ENCODE measurements at regions not wholly inside any gene's neighbourhood (a gene's known extent, or its start where the extent isn't known, plus 50 kb on each side); places are given as distances from the start of the nearest gene placed in this dataset.
"Not testable (repeated sequence)": the region's sequence is repeated elsewhere in the genome, so short reads cannot be mapped to it uniquely, and the experiment has no call there.

DNA sequence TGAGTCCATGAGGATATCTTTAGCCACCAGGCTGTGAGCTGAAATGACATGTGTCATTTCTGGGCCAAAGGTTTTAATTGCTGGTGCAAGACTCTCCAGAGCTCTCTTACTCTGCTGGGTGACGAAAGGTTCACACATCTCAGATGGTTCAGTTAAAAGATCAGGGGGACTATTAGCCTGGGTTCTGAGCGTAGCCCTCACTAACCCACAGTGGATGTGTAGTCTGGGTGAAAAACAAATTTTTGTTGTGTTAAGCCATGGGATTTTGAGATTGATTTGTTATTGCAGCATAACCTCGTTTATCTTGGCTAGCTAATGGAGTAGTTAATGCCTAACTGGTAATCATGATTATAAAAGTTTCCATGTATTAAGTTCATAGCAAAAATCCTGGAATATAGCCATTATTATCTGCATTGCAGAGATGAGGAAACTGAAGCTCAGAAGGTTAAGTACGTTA is 251.5 kb downstream of the RMST start:
- no peak for DNase-seq

DNA sequence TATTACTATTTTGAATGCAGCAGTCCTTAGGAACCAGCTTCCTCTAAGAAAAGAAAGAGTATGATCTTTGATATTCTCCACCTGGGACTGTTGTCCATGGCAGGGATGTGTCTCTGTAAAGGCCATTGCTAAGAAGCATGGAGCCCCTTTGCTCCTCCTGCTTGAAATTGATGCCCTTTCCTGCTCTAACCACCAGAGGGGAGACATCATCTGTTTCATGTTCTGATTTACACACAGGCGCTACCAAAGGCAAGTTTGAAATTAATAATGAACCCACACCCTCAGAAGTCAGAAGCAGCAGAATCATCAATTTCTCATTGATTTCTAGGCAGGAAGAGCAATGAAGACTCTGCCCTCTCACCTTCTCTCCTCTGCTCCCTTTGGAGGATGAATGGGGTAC is 253.8 kb downstream of the RMST start:
- DNase-seq = no peak

DNA sequence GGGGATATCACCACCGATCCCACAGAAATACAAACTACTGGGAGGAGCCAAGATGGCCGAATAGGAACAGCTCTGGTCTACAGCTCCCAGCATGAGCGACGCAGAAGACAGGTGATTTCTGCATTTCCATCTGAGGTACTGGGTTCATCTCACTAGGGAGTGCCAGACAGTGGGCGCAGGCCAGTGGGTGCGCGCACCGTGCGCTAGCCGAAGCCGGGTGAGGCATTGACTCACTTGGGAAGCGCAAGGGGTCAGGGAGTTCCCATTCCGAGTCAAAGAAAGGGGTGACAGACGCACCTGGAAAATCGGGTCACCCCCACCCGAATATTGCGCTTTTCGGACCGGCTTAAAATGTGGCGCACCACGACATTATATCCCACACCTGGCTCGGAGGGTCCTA is 261.2 kb downstream of the RMST start:
- DNase-seq = not testable (repeated sequence)

DNA sequence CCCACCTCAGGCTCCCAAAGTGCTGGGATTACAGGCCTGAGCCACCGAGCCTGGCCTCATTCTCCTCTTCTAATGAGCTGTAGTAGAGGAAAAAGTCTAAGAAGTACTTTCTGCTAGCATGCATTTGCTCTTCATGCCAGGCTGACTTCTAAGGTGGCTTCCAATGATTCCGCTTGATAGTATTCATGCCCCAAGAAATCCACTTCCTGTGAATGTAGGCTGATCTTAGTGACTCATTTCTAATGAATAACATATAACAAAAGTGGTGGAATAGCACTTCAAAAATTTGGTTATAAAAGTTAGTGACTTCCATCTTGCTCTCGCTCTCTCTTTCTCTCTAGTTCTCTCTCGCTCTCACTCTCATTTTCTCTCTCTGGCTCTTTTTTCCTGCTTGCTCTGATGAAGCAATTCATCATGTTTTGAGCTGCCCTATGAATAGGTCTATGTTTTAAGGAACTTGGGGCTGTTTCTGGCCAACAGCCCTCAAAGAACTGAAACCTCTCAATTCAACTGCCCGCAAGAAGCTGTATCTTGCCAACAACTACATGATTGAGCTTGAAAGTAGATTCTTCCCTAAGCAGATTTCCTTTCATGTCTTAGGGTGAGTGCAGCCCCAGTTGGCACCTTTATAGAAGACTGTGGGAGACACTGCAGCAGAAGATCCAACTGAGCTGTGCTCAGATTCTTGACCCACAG is 282.9 kb downstream of the RMST start:
- DNase-seq = no peak

DNA sequence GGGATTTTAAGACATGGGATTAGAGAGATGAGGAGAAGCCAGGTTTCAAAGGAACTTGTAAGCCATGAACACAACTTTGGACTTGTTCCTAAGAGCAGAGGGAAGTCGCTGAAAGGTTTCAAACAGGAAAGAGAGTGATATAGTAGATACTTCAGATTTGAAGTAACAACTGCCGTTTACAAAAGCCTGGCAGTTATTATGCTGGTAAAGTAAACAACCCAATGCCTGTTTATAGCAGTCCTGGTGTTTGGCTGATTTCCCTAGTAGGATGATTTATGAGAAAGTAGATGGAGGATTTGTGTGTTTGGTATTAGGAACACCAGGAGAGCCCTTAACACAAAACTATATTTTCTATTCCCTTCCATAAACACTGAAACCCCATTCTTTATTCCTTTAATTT is 285.7 kb downstream of the RMST start:
- peak; percentile 33 for DNase-seq

DNA sequence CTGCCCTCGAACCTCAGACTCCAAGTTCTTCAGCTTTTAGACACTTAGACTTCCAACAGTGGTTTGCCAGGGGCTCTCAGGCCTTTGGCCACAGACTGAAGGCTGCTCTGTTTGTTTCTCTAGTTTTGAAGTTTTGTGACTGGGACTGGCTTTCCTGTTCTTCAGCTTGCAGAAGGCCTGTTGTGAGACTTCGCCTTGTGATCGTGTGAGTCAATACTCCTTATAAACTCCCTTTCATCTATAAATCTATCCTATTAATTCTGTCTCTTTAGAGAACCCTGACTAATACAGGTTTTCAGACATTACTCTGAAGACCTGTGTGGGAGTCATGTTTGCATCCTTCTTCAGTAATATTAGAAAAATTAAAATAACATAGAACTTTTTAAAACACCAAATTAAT is 289.1 kb downstream of the RMST start:
- no peak for DNase-seq

DNA sequence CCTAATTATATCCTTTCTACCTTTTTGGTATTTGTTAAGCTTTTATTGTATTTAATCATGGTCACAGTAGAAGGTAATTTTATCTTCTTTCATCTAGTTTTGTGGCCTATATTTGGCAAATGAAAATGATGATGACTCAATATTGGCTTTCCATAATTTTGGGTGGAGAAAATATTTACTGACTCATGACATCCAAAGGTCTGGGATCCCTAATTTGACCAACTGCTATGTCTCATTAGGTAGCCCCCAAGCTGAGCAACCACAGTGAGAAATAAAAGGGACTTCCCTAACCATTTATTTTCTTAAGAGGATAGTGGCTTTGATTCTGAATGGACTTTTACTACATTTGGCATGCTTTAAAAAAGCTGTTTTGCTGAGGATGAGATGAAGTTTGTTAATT is 289.5 kb downstream of the RMST start:
- peak; percentile 73 for DNase-seq

DNA sequence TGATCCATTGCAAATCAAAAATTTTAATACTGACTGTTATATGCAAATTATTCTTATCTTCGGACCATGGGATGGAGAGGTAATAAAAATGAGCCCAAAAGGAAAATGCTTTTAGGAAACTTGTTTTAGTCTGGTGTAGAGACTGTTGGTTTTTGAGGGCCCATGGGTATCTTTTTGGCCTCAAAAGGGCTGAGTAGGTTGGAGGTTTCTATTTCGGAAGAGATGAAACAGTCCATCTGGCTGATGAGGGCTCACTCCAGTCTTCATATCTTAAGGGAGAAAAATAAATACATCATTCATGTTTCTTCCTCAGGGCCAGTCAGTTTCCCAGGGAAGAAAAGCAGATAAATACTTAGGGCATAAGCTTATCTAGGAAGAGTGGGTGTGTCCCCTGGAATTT is 290.7 kb downstream of the RMST start:
- no peak for DNase-seq

DNA sequence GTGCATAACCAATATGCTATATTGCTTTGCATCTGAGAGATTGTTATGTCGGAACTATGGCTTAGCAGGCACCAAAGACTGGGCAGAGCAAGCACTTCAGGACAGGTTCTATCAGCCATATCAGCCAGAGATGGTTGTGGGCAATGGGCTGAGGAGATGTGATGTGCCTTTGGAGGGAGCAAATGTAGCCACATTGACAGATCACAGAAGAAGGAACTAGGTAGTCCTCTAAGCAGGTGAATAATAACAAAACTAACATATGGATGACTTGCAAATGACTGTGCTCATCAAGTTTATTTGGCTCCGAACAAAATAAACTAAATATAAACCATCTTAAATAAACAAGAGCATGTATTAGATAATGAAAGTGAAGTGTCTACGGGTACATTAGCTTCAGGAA is 291.7 kb downstream of the RMST start:
- DNase-seq = no peak

DNA sequence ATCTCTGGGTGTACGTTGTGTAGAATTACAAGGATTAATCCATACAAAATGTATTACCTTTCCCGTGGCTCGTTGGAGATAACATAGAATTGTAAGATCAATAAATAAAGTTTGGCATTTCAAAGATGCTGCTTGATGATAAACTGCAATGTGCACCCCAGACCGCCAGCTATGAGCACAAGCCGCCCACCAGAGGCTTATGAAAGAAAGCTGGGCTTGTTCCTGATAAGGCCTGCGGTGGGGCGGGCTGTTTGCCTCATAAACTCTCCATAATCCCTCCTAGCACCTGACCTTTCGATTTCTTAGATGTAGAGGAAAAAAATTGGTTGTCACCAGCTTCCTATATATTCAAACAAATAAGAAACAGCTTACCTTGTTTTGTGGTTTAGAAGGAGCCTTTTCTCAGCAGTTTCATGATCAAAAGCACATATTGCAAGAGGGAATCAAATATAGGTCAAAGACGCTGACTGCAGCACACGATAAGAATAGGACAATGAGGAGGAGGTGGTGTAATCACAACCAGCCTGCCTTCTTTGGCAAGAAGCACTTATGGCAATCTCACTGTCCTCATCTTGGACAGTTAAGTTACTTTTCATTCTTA is 293.6 kb downstream of the RMST start:
- no peak for DNase-seq

DNA sequence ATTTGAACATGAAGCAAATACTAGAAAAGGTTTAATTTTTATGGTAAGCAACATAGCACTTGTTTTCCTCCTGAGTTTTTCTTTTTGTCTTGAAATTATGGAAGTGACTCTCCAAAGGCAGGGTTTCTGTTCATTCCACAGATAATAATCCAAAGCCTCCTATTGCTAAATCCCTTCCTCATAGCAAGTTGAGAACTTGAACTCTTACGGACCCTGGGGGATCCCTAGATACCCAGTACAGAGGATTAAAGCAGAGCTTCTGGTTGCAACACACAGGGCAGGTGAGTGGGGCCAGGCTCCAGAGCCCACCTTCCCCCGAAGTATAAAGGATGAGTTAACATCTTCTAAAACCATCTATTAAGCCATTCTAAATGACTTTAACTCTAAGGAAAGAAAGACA is 294.1 kb downstream of the RMST start:
- DNase-seq = no peak

DNA sequence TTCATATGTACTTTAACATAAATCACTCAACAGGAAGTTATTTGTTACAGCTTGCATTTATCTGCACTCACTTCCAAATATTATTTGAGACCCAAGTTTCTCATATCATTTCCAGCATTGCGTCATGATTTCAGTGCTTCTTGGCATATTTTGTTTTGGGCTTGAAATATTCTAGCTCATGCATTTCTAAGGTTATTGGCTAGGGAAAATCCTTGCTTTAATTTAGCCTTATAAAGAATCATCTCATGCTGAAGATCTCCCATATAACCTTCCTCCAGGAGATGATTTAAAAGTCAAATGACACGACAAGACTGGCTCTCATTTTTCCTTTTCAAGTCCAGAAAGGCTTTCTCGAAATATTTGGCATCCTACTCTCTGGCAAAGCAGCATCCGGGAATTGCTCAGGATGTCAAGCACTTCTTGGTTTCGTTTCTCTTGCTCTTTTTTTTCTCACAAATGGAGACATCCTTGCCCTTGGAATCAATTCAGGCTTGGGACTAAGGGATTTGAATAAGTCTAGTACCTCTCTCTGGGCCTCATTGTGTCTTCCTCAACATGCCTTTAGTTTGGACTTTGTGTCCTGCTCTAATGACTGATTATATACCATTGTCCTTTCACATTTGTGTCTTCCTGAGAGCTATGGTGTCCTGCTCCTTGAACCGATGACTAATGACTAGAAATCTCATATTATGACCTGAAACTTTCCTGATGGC is 295.0 kb downstream of the RMST start:
- DNase-seq = no peak

DNA sequence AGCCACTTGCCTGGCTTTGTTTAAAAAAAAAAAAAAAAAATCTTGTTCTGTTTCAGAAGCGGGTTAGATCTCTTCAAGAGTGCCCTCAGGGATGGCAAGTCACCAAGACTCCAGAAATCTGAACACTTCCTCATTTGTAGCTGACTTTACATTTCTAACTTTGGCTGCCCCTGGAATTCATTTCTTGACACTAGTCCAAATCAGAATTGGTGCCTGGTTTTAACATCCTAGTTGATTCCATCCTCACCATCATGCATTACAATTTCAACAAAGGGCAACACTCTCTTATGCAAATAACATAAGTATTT is 295.5 kb downstream of the RMST start:
- no peak for DNase-seq

DNA sequence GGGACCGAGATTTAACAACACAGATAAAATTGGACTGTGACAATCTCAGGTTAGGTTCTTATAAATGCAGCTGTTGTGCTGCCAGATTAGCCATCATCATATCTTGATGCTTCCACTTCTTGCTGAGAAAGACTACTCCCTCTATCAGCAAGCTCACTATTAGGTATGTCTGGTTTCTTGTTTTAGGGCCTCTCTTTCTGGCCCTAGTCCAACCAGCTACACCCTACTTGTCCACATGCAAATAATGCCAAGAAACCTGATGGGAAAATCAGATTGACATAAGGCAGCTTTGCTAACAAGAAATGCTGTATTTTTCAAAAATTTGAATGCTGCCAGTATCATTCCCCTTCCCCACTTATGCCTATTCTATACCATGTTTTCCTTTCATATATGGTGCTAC is 296.0 kb downstream of the RMST start:
- no peak for DNase-seq

DNA sequence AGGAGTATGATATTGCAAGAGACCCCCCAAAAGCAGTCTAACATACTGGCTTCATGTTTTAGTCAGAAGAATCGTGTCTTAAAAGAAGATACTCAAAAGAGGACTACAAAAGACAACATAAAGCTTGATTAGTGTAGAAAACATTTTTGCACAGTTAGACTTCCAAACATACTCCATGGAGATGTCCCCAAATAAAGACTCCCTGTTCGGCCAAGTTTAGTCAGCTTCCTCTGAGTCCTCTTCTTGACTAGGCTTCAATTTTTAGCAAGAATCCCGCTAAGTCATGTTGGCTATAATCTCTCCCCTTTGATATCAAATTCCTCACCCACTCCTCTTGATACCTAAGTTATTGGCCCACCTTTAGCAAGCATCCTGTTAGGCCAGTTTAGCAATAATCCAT is 298.0 kb downstream of the RMST start:
- no peak for DNase-seq

DNA sequence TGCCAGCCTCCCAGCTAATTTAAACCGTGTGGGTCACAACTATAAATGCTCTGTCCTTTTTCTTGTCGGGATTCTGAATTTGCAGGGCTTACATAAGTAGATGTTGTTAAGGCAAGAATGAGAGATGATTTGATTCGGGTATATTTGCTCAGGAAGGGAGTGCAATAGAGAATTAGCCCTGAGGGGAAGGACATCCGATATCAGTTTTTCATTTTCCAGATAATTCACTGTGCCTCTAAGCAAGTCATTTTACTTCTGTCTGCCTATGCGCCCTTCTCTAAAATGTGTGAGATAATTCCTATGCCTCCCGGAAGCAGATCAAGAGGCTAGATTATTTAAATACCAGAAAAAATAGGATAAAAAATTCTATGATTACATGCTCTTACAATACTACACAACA is 300.5 kb downstream of the RMST start:
- no peak for DNase-seq

DNA sequence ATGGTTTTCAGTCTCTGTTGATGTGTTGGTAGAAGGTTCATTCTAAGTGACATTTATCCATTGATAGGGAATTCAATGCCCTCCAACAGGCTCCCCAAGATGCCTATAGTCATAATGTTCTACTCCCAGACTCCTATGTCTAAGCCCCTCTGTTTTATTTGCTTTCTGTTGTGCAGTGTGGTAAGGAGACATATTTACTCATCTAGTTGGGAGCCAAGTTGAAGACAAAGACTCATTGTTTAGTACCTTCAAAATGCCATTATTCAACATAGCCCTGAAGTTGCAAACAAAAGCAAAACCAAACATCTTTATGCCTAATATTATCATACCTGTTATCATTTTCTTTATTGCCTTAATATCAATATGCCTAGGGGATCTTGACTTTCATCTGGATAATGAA is 302.1 kb downstream of the RMST start:
- no peak for DNase-seq

DNA sequence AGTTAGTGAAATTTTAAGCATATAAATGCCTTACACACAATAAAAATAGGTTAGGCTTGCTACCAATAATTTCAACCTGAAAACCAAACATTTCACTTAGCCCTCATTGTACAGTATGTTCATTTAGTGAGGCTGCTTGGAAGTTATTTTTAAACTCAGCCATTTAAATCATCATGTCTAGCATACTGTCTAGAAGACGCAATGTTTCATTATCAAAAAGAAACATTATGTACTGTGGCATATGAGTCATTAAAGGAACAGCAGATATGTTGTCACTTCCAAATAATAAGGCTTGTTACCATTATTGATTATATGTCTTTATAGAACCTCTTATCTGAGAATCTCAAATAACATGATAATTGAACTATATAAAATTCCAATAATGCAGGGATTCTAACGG is 304.7 kb downstream of the RMST start:
- DNase-seq = no peak

DNA sequence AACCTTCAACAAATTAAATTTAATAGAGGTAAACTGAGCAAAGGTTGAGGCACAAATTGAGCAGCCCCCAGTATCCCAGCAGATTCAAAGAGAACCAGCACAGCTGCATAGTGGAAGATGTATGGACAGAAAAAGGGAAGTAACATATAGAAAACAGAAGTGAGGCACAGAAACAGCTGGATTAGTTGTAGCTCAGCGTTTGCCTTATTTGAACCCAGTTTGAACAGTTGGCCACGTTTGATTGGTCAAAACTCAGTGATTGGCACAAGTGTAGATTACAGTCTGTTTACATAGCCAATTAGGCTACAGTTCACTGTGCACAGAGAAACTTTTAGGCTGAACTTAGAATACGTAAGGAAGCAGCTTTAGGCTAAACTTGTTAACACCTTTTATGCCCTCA is 315.5 kb downstream of the RMST start:
- DNase-seq = no peak

DNA sequence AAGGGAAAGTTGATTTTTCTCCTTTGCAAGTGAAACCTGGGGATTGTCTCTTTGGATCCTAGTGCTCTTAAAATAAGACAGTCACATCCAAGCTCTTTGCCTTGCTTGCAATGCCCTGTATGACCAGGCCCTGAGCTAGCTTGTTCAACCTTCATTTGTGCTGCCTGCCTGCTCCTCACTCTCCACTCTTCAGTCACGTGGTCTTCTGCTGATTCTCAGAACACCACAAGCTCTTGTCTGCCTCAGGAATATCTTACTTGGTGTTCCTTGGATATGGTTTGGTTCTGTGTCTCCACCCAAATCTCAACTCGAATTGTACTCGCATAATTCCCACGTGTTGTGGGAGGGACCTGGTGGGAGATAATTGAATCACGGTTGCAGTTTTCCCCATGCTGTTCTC is 318.7 kb downstream of the RMST start:
- DNase-seq = no peak

DNA sequence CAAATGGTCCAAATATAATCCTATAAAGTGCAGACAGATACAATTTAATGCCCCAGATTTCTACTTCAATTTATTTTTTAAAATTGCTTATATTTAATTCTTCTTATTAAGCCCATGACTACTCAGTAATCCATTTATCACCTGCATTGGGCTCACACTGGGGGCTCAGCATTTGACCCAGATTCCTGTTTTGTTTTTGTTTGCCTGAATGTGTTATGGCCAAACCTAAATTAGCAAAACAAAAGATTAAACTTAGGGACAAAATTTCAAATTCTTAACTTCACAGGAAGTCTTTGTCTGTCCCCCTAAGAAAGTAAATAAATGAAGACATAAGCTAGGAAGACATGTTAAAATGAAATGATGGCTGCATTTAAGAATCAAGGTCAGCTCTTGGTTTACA is 322.3 kb downstream of the RMST start:
- no peak for DNase-seq

DNA sequence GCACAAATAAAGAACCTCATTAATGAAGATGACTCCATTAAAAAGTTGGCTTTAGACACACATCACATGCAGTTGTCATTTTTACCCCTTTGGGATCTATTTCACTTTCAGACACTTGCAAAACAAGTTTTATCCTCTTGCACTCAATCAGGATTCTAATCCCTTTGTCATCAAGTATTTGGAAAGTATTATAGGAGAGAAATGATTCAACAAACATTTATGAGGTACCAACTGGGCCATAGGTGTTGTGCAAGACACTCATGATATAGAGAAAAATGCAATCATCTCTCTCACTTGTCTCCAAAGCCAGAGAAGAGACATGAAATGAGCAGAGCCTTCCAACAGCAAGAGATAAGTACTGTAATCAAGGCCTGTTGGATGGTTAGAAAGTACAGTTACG is 327.7 kb downstream of the RMST start:
- DNase-seq = no peak

DNA sequence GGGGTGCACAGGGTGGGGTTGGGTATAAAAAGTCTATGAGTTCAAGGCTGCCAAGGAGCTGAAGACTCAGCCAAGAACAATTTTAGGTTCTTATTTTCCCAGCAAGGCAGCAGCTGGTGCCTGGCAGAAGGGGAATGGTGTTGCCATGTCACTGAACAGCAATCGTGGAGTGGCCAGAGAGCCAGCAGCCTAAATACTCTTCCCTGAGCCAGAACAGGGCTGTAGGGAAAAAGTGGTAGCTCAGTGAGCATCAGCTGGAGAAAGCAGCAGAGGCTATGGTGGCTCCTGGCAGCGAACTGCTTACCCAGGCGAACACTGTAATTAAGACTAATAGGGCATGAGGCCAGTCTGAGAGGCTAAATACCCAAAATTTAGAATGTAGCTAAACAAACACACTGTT is 334.9 kb downstream of the RMST start:
- DNase-seq = peak; percentile 9

DNA sequence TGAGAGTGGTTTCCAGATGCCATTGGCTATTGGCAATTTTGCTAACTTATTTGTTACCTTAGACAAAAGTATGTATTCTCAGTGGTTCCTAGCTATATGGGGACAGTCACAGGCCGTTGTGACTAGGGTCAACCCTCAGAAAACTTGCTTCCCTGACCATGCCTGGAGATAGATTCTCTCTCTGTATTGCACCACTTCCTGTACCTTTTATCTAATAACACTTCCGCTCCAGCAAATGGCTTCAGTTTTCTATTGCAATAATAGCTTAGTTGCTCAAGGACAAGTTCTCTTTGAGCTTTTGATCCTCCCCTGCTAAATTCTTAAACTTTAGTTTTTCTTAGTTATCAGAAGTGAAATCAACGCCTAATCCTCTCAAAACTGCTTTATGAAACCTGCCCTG is 338.0 kb downstream of the RMST start:
- DNase-seq = no peak
